ENCODE measurements at regions not wholly inside any gene's neighbourhood (a gene's known extent, or its start where the extent isn't known, plus 50 kb on each side); places are given as distances from the start of the nearest gene placed in this dataset.
"Not testable (repeated sequence)": the region's sequence is repeated elsewhere in the genome, so short reads cannot be mapped to it uniquely, and the experiment has no call there.

GRCh38 chr11:115996808-115997188 is 492.6 kb upstream of the CADM1 start:
- no peak for DNase-seq (ENCODE audit: low read depth in 4 of 4, low spot score in 1 of 4)

- no peak for DNase-seq (ENCODE audit: low read depth in 4 of 4, low spot score in 1 of 4)
These were observed 492.1 kb upstream of the CADM1 start for GRCh38 chr11:115996125-115996807.

- DNase-seq (ENCODE audit: low read depth in 4 of 4, low spot score in 1 of 4) = no peak
These were observed 489.4 kb upstream of the CADM1 start for GRCh38 chr11:115993590-115993989.

- no peak for DNase-seq (ENCODE audit: low read depth in 4 of 4, low spot score in 1 of 4)
These were observed 485.8 kb upstream of the CADM1 start for GRCh38 chr11:115990004-115990447.

- DNase-seq (ENCODE audit: low read depth in 4 of 4, low spot score in 1 of 4) = no peak
These were observed 481.7 kb upstream of the CADM1 start for GRCh38 chr11:115985896-115986295.

GRCh38 chr11:115984228-115984627 is 480.0 kb upstream of the CADM1 start:
- no peak for DNase-seq (ENCODE audit: low read depth in 4 of 4, low spot score in 1 of 4)

- DNase-seq (ENCODE audit: low read depth in 4 of 4, low spot score in 1 of 4) = no peak
These were observed 478.5 kb upstream of the CADM1 start for GRCh38 chr11:115982666-115983065.

- DNase-seq (ENCODE audit: low read depth in 4 of 4, low spot score in 1 of 4) = no peak
These were observed 477.7 kb upstream of the CADM1 start for GRCh38 chr11:115981814-115982471.

GRCh38 chr11:115981104-115981481 is 476.9 kb upstream of the CADM1 start:
- DNase-seq (ENCODE audit: low read depth in 4 of 4, low spot score in 1 of 4) = no peak

GRCh38 chr11:115980337-115981103 is 476.3 kb upstream of the CADM1 start:
- no peak for DNase-seq (ENCODE audit: low read depth in 4 of 4, low spot score in 1 of 4)

GRCh38 chr11:115974703-115975102 is 470.5 kb upstream of the CADM1 start:
- DNase-seq (ENCODE audit: low read depth in 4 of 4, low spot score in 1 of 4) = no peak

GRCh38 chr11:115967203-115967602 is 463.0 kb upstream of the CADM1 start:
- DNase-seq (ENCODE audit: low read depth in 4 of 4, low spot score in 1 of 4) = not testable (repeated sequence)

GRCh38 chr11:115965767-115966504 is 461.7 kb upstream of the CADM1 start:
- no peak for DNase-seq (ENCODE audit: low read depth in 4 of 4, low spot score in 1 of 4)

GRCh38 chr11:115964091-115964490 is 459.9 kb upstream of the CADM1 start:
- no peak for DNase-seq (ENCODE audit: low read depth in 4 of 4, low spot score in 1 of 4)

GRCh38 chr11:115963156-115963555 is 458.9 kb upstream of the CADM1 start:
- DNase-seq (ENCODE audit: low read depth in 4 of 4, low spot score in 1 of 4) = no peak

GRCh38 chr11:115961159-115962003 is 457.2 kb upstream of the CADM1 start:
- no peak for DNase-seq (ENCODE audit: low read depth in 4 of 4, low spot score in 1 of 4)

GRCh38 chr11:115959081-115959486 is 454.9 kb upstream of the CADM1 start:
- no peak for DNase-seq (ENCODE audit: low read depth in 4 of 4, low spot score in 1 of 4)

- no peak for DNase-seq (ENCODE audit: low read depth in 4 of 4, low spot score in 1 of 4)
These were observed 454.1 kb upstream of the CADM1 start for GRCh38 chr11:115958089-115959000.

- no peak for DNase-seq (ENCODE audit: low read depth in 4 of 4, low spot score in 1 of 4)
These were observed 451.6 kb upstream of the CADM1 start for GRCh38 chr11:115955803-115956202.

Data from stimulated activated CD4-positive, alpha-beta T cell treated with anti-CD3 and anti-CD28 coated beads, Interleukin-1b, Interleukin-23, amount 100 ng/mL, for 24 hours (primary cell).